KMS-11 (cell line): ENCODE measurements at regions not wholly inside any gene's neighbourhood (a gene's known extent, or its start where the extent isn't known, plus 50 kb on each side); places are given as distances from the start of the nearest gene placed in this dataset.
A peak's percentile ranks its signal among the peaks of the same experiment; 100 is the strongest.

ENCODE experiments used
- H2AFZ ChIP-seq: fragments of 200-600 bp; sonication (generic); 2 replicates; pipeline ENCODE4 v1.6.1; 2016; ENCODE audit warnings: antibody characterized with exemption, mixed run types, low read depth
- H3K27ac ChIP-seq: fragments of 200-600 bp; sonication (generic); 2 replicates; pipeline ENCODE4 v1.6.1; 2016; ENCODE audit warnings: mild to moderate bottlenecking, mixed run types
- H3K27me3 ChIP-seq: fragments of 200-600 bp; sonication (generic); 2 replicates; pipeline ENCODE4 v1.6.1; 2017; ENCODE audit warnings: mild to moderate bottlenecking, low read depth, mixed run types, moderate library complexity; ENCODE audit not compliant: insufficient read depth
- H3K36me3 ChIP-seq: fragments of 200-600 bp; sonication (generic); 2 replicates; pipeline ENCODE4 v1.6.1; 2017; ENCODE audit warnings: mild to moderate bottlenecking, mixed run types; ENCODE audit not compliant: insufficient read depth
- H3K4me1 ChIP-seq: fragments of 200-600 bp; sonication (generic); 2 replicates; pipeline ENCODE4 v1.6.1; 2016; ENCODE audit warnings: mild to moderate bottlenecking, low read depth, mixed run types; ENCODE audit not compliant: poor library complexity, severe bottlenecking
- H3K4me2 ChIP-seq: fragments of 200-600 bp; sonication (generic); 2 replicates; pipeline ENCODE4 v1.7.0; 2016; ENCODE audit warnings: mild to moderate bottlenecking, mixed run types
- H3K4me3 ChIP-seq: fragments of 200-600 bp; sonication (generic); IDR thresholded peaks from 2 replicates; pipeline ENCODE4 v1.6.1; 2017; ENCODE audit warnings: low read depth, low read length, mixed read lengths; ENCODE audit not compliant: insufficient read depth
- H3K79me2 ChIP-seq: fragments of 200-600 bp; sonication (generic); 2 replicates; pipeline ENCODE4 v1.6.1; 2016; ENCODE audit warnings: low read depth, mixed run types; ENCODE audit not compliant: insufficient read depth
- H3K9ac ChIP-seq: fragments of 200-600 bp; sonication (generic); 2 replicates; pipeline ENCODE4 v1.6.1; 2016; ENCODE audit warnings: mild to moderate bottlenecking, mixed run types
- H4K20me1 ChIP-seq: fragments of 200-600 bp; sonication (generic); 2 replicates; pipeline ENCODE4 v1.6.1; 2016; ENCODE audit warnings: mild to moderate bottlenecking, mixed run types; ENCODE audit not compliant: insufficient read depth
- TF ChIP-seq, protein P1 (sequence below): fragments of 200-600 bp; sonication (generic); conservative IDR thresholded peaks from 2 replicates; pipeline ENCODE4 v1.6.1; 2017; ENCODE audit warnings: low read depth, mild to moderate bottlenecking, antibody characterized with exemption, low read length, moderate library complexity, mixed read lengths

DNA sequence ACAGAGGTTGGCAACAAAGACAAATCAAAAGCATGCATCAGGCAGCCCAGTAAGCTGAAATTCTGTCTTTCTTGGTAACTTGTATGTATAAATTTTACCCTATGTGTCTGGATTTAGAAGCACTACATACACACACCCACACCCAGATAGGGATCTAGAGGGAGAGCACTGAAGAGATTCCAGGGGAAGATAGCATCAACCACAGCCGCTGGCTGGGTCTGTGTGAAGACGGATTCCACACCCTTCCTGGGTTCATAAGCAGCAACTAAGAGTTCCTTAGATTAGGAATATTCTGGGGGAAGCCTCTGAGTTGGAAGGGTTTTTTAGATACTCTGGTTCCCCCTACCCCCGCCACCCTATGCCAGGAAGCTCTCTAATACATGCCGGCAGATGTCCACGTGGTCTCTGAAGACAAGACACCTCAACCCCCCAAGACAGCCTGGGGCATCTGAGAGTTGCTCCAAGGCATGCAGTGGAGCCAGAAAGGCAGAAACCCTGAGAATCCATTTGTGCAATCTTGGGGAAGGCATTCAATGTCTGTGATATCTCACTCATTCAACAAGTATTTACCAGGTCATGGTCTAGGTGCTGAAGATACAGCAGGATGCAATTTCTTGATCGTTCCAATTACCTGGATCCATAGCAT, 86.4 kb downstream of the NOG start:
- H3K4me1 ChIP-seq: peaks cover 57% of the 10 kb centered on the region
- TF ChIP-seq, protein P1, sequence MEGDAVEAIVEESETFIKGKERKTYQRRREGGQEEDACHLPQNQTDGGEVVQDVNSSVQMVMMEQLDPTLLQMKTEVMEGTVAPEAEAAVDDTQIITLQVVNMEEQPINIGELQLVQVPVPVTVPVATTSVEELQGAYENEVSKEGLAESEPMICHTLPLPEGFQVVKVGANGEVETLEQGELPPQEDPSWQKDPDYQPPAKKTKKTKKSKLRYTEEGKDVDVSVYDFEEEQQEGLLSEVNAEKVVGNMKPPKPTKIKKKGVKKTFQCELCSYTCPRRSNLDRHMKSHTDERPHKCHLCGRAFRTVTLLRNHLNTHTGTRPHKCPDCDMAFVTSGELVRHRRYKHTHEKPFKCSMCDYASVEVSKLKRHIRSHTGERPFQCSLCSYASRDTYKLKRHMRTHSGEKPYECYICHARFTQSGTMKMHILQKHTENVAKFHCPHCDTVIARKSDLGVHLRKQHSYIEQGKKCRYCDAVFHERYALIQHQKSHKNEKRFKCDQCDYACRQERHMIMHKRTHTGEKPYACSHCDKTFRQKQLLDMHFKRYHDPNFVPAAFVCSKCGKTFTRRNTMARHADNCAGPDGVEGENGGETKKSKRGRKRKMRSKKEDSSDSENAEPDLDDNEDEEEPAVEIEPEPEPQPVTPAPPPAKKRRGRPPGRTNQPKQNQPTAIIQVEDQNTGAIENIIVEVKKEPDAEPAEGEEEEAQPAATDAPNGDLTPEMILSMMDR: no peak
- H3K9ac ChIP-seq: no peak overlapping the region
- H3K36me3 ChIP-seq: no peaks in the 10 kb centered on the region
- no peak overlapping the region for H3K4me3 ChIP-seq
- H3K4me2 ChIP-seq: no peak overlapping the region
- H4K20me1 ChIP-seq: no peaks in the 10 kb centered on the region
- no peaks in the 10 kb centered on the region for H3K79me2 ChIP-seq
- H2AFZ ChIP-seq: no peak overlapping the region
- H3K27ac ChIP-seq: no peak overlapping the region
- peaks cover 18% of the 10 kb centered on the region; the same call in 1 of the 2 replicates for H3K27me3 ChIP-seq

DNA sequence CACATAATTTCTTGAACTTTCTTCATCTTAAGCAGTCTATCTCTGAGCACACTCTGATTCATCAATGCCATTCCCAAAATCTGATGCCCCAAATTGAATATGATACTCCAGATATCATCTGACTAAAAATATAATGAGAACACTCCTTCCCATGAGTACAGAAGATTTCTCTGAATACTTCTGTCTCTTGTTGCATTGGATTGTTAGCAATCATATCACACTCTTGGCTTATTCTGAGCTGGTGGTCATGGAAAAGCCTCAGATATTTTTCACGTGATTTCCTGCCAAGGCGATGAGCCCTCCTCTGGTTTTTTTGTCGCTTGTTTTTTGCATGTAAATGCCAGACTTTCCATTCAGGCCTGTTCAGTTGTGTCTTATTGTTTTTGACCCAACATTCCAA, 87.2 kb downstream of the NOG start:
- H4K20me1 ChIP-seq: no peaks in the 10 kb centered on the region
- H3K79me2 ChIP-seq: no peaks in the 10 kb centered on the region
- H3K27ac ChIP-seq: no peak overlapping the region
- H3K36me3 ChIP-seq: no peaks in the 10 kb centered on the region
- H3K4me1 ChIP-seq: peaks cover 54% of the 10 kb centered on the region
- H3K27me3 ChIP-seq: peaks cover 14% of the 10 kb centered on the region; the same call in 1 of the 2 replicates
- H3K9ac ChIP-seq: no peak overlapping the region
- peak overlapping the region; percentile 47 for H3K4me2 ChIP-seq
- TF ChIP-seq, protein P1: no peak
- no peak overlapping the region for H2AFZ ChIP-seq
- no peak overlapping the region for H3K4me3 ChIP-seq

DNA sequence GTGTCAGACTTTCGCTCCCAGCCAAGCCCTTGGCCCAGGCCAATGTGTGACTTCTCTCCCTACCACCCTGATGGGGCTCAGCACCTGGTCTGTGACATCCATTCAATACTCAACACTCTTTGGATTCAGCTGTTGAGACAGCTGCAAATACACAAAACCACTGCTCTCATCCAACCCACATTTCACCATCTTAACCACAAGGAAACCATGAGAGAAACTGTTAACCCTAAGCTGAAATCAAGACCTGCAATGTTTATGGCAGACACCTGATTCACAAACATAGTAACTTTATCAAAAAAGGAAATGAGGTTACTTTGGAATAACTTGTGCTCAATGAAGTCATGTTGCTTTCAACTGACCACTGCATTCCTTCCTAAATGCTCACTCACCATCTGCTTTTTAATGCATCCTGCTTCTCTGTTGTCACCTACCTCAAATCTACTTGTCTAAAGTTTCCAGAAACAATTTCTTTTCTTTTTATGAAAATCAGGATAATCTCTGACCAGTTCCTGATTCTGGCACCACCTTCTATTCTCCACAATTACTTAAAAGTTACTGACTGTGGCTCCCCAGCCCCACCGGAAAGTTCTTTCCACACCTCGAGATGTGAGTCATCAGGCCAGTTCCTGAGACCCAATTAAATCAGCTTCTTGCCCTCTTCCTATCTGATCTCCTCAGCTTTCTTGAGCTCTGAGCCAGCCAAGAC, 88.2 kb downstream of the NOG start:
- Histone ChIP-seq H3K79me2 (no peaks in the 10 kb centered on the region), H3K27me3 (peaks cover 13% of the 10 kb centered on the region; the same call in 1 of the 2 replicates), H3K27ac (peak overlapping the region; percentile 5), H2AFZ (no peak overlapping the region), H3K4me1 (peaks cover 44% of the 10 kb centered on the region), H4K20me1 (no peaks in the 10 kb centered on the region), H3K9ac (no peak overlapping the region), H3K4me3 (no peak overlapping the region), H3K36me3 (no peaks in the 10 kb centered on the region), H3K4me2 (peak overlapping the region; percentile 65)
- TF ChIP-seq, protein P1: no peak

DNA sequence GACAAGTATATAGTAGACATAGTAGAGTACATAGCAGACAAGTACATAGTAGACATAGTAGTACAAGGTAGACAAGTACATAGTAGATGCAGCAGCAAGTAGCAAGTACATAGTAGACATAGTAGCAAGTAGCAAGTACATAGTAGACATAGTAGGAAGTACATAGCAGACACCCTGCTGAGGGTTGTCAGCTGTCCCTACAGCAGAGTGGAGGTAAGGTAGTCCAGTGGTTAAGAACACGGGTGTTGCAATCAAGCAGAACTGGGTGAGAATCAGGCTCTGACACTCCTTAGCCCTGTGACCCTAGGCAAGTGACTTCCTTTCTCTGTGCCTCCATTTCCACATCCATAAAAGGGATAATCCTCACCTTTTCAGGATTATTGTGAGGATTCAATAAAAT, 94.7 kb downstream of the NOG start:
- Histone ChIP-seq H3K9ac (no peak overlapping the region), H2AFZ (no peak overlapping the region), H3K27ac (no peak overlapping the region), H4K20me1 (no peaks in the 10 kb centered on the region), H3K36me3 (no peaks in the 10 kb centered on the region), H3K27me3 (no peaks in the 10 kb centered on the region), H3K4me2 (no peak overlapping the region), H3K4me3 (no peak overlapping the region), H3K79me2 (no peaks in the 10 kb centered on the region), H3K4me1 (peaks cover 2% of the 10 kb centered on the region)
- TF ChIP-seq, protein P1: no peak
